ENCODE measurements at regions not wholly inside any gene's neighbourhood (a gene's known extent, or its start where the extent isn't known, plus 50 kb on each side); places are given as distances from the start of the nearest gene placed in this dataset.
A peak's percentile ranks its signal among the peaks of the same experiment; 100 is the strongest.

- DNase-seq (no peak), FAIRE-seq (no peak)
- H3K9me3 ChIP-seq (ENCODE audit: control insufficient read depth in 2 of 3, insufficient read depth in 1 of 3, low read length in 3 of 3) = no peaks in the 10 kb centered on the region
- H3K27ac ChIP-seq (ENCODE audit: low read depth in 2 of 2, low read length in 2 of 2) = no peak overlapping the region
- intact Hi-C loops (cut with DNase I) = no loop called here
- H3K27me3 ChIP-seq (ENCODE audit: control insufficient read depth, insufficient read depth, low read length) = no peaks in the 10 kb centered on the region
- H3K4me1 ChIP-seq (ENCODE audit: control insufficient read depth in 2 of 3, insufficient read depth in 2 of 3, low read depth in 1 of 3, low read length in 3 of 3) = peaks cover 0 to 7% (median 0%) of the 10 kb centered on the region in 3 donors
- H3K36me3 ChIP-seq (ENCODE audit: control insufficient read depth in 2 of 3, insufficient read depth in 3 of 3, low read length in 3 of 3) = no peaks in the 10 kb centered on the region
- no peak for TF ChIP-seq CTCF (IDR thresholded peaks at IDR 0.05; ENCODE audit: borderline replicate concordance, extremely low read depth, insufficient read depth)
- no peak overlapping the region for H3K4me3 ChIP-seq (ENCODE audit: low read length in 3 of 3)
- no peak overlapping the region for H3K9ac ChIP-seq (ENCODE audit: low read length in 3 of 3)
Measured at GRCh38 chr5:68999181-68999580, 94.6 kb upstream of the SLC30A5 start.

GRCh38 chr5:69000216-69000919 lies 93.4 kb upstream of the SLC30A5 start:
- H3K4me1 ChIP-seq (ENCODE audit: control insufficient read depth in 2 of 3, insufficient read depth in 2 of 3, low read depth in 1 of 3, low read length in 3 of 3) = peaks cover 0 to 7% (median 0%) of the 10 kb centered on the region in 3 donors
- no peak for FAIRE-seq
- intact Hi-C loops (cut with DNase I) = no loop called here

GRCh38 chr5:69000949-69001348 lies 92.9 kb upstream of the SLC30A5 start:
- Histone ChIP-seq H3K36me3 (ENCODE audit: control insufficient read depth in 2 of 3, insufficient read depth in 3 of 3, low read length in 3 of 3) (no peaks in the 10 kb centered on the region), H3K4me3 (ENCODE audit: low read length in 3 of 3) (no peak overlapping the region), H3K27ac (ENCODE audit: low read depth in 2 of 2, low read length in 2 of 2) (peak overlapping the region in 1 of 2 donors; percentile 57), H3K9ac (ENCODE audit: low read length in 3 of 3) (no peak overlapping the region), H3K4me1 (ENCODE audit: control insufficient read depth in 2 of 3, insufficient read depth in 2 of 3, low read depth in 1 of 3, low read length in 3 of 3) (peaks cover 0 to 7% (median 0%) of the 10 kb centered on the region in 3 donors), H3K27me3 (ENCODE audit: control insufficient read depth, insufficient read depth, low read length) (no peaks in the 10 kb centered on the region), H3K9me3 (ENCODE audit: control insufficient read depth in 2 of 3, insufficient read depth in 1 of 3, low read length in 3 of 3) (no peaks in the 10 kb centered on the region)
- intact Hi-C loops (cut with DNase I) = no loop called here
- no peak for FAIRE-seq
- no peak for DNase-seq
- no peak for TF ChIP-seq CTCF (IDR thresholded peaks at IDR 0.05; ENCODE audit: borderline replicate concordance, extremely low read depth, insufficient read depth)

More at GRCh38 chr5:69000216-69000919, 93.4 kb upstream of the SLC30A5 start:
- no peaks in the 10 kb centered on the region for H3K27me3 ChIP-seq (ENCODE audit: control insufficient read depth, insufficient read depth, low read length)
- peak overlapping the region in 1 of 2 donors; percentile 57 for H3K27ac ChIP-seq (ENCODE audit: low read depth in 2 of 2, low read length in 2 of 2)
- H3K9me3 ChIP-seq (ENCODE audit: control insufficient read depth in 2 of 3, insufficient read depth in 1 of 3, low read length in 3 of 3) = no peaks in the 10 kb centered on the region
- H3K9ac ChIP-seq (ENCODE audit: low read length in 3 of 3) = no peak overlapping the region
- no peak overlapping the region for H3K4me3 ChIP-seq (ENCODE audit: low read length in 3 of 3)
- DNase-seq = no peak
- no peaks in the 10 kb centered on the region for H3K36me3 ChIP-seq (ENCODE audit: control insufficient read depth in 2 of 3, insufficient read depth in 3 of 3, low read length in 3 of 3)
- TF ChIP-seq CTCF (IDR thresholded peaks at IDR 0.05; ENCODE audit: borderline replicate concordance, extremely low read depth, insufficient read depth) = no peak

All from kidney (tissue), 13 donors.